Limb (tissue), 2 donors: ENCODE measurements at regions not wholly inside any gene's neighbourhood (a gene's known extent, or its start where the extent isn't known, plus 50 kb on each side); places are given as distances from the start of the nearest gene placed in this dataset.

Source experiments
- DNase-seq, 2 donors: peaks; one replicate each; pipeline ENCODE4 v3.0.0-alpha.2; 2016; ENCODE audit errors: extremely low spot score in 2 of 2

GRCh38 chr2:176540995-176541394 is 271.8 kb downstream of the MTX2 start:
- no peak for DNase-seq

GRCh38 chr2:176542476-176542875 is 273.2 kb downstream of the MTX2 start:
- no peak for DNase-seq

GRCh38 chr2:176544557-176544956 is 275.3 kb downstream of the MTX2 start:
- DNase-seq: no peak

- no peak for DNase-seq
These were observed 276.0 kb downstream of the MTX2 start for GRCh38 chr2:176544991-176545956.

- DNase-seq: no peak
These were observed 277.3 kb downstream of the MTX2 start for GRCh38 chr2:176546550-176546949.

GRCh38 chr2:176552501-176553135 is 283.4 kb downstream of the MTX2 start:
- DNase-seq: no peak

- DNase-seq: peak; percentile 77 to 79
These were observed 284.5 kb downstream of the MTX2 start for GRCh38 chr2:176553685-176554100.

- peak; percentile 80 to 89 for DNase-seq
These were observed 285.1 kb downstream of the MTX2 start for GRCh38 chr2:176554101-176555048.

GRCh38 chr2:176555112-176555511 is 285.9 kb downstream of the MTX2 start:
- no peak for DNase-seq

- DNase-seq: no peak
These were observed 286.5 kb downstream of the MTX2 start for GRCh38 chr2:176555781-176556180.

- DNase-seq: no peak
These were observed 287.1 kb downstream of the MTX2 start for GRCh38 chr2:176556373-176556772.

- DNase-seq: no peak
These were observed 288.6 kb downstream of the MTX2 start for GRCh38 chr2:176557821-176558220.

GRCh38 chr2:176558574-176559140 is 289.4 kb downstream of the MTX2 start:
- DNase-seq: no peak

- no peak for DNase-seq
These were observed 291.1 kb downstream of the MTX2 start for GRCh38 chr2:176560296-176560695.

GRCh38 chr2:176561706-176562105 is 292.5 kb downstream of the MTX2 start:
- no peak for DNase-seq

- DNase-seq: no peak
These were observed 293.3 kb downstream of the MTX2 start for GRCh38 chr2:176562359-176563078.

GRCh38 chr2:176565641-176566323 is 296.5 kb downstream of the MTX2 start:
- peak; percentile 75 to 80 for DNase-seq

GRCh38 chr2:176566496-176566895 is 297.3 kb downstream of the MTX2 start:
- DNase-seq: no peak

- DNase-seq: no peak
These were observed 297.7 kb downstream of the MTX2 start for GRCh38 chr2:176566961-176567360.

- DNase-seq: no peak
These were observed 298.1 kb downstream of the MTX2 start for GRCh38 chr2:176567361-176567760.
